Astrocyte of the cerebellum (primary cell): ENCODE measurements at regions not wholly inside any gene's neighbourhood (a gene's known extent, or its start where the extent isn't known, plus 50 kb on each side); places are given as distances from the start of the nearest gene placed in this dataset.
"Not testable (repeated sequence)": the region's sequence is repeated elsewhere in the genome, so short reads cannot be mapped to it uniquely, and the experiment has no call there.

Experiments
- DNase-seq: peaks from one replicate; pipeline ENCODE4 v3.0.0-alpha.2; 2011; ENCODE audit warnings: low read depth
- H3K4me3 ChIP-seq: 2 replicates; pipeline ENCODE4 v1.5.1; 2011; ENCODE audit warnings: mild to moderate bottlenecking, low read depth, low read length, moderate library complexity
- in situ Hi-C: cut with HindIII; loops from 2 replicates; pipeline ENCODE4 v1.10.0; 2017; ENCODE audit warnings: low sequenced_read_pairs
- TF ChIP-seq, protein P1 (sequence below): IDR thresholded peaks from 2 replicates; pipeline ENCODE4 v1.5.1; 2012; ENCODE audit warnings: low read length, low read depth, moderate library complexity, mild to moderate bottlenecking; ENCODE audit errors: missing control alignments

DNA sequence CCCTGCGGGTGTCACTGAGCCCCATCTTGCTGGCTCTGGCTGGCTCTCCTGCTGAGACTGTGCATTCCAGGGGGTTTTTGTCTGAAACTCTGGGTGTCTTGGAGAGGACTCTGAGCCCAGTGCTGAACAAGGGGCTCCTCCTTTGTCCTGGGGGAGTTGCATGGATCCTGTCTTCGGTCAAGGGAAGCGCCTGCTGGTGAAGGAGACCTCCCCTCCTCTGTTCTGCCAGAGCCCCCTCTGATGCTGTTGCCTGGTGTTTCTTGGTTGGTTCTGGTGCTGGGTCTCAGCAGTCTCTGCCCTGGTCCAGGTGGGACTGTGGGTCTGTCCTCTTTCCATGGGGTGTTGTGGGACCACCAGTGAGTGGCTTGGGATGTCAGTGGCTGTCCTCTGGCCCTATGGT, 380.9 kb downstream of the TMEM121 start:
- DNase-seq: no peak
- in situ Hi-C loops: no loop called here
- no peak overlapping the region for H3K4me3 ChIP-seq
- TF ChIP-seq, protein P1, sequence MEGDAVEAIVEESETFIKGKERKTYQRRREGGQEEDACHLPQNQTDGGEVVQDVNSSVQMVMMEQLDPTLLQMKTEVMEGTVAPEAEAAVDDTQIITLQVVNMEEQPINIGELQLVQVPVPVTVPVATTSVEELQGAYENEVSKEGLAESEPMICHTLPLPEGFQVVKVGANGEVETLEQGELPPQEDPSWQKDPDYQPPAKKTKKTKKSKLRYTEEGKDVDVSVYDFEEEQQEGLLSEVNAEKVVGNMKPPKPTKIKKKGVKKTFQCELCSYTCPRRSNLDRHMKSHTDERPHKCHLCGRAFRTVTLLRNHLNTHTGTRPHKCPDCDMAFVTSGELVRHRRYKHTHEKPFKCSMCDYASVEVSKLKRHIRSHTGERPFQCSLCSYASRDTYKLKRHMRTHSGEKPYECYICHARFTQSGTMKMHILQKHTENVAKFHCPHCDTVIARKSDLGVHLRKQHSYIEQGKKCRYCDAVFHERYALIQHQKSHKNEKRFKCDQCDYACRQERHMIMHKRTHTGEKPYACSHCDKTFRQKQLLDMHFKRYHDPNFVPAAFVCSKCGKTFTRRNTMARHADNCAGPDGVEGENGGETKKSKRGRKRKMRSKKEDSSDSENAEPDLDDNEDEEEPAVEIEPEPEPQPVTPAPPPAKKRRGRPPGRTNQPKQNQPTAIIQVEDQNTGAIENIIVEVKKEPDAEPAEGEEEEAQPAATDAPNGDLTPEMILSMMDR: no peak

DNA sequence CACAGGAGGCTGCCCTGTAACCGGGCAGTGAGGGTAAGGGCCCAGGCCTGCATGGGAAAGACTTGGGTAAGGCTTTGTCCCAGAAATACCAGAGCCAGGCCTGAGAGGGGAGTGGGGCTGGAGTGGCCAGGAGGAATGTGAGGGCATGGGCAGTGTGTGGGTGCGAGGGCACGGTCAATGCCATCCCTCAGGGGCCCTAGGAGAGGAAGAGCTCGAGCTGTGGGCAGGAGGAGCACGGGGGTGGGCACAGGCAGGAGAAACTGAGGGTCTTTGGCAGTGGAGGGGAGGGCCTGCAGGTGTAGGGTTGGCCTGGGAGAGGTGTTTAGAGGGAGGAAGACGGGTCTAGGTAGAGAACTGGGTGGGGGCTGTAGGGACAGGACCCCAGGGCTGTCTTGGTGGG, 381.6 kb downstream of the TMEM121 start:
- TF ChIP-seq, protein P1: no peak
- no peak overlapping the region for H3K4me3 ChIP-seq
- in situ Hi-C loops: no loop called here
- no peak for DNase-seq

DNA sequence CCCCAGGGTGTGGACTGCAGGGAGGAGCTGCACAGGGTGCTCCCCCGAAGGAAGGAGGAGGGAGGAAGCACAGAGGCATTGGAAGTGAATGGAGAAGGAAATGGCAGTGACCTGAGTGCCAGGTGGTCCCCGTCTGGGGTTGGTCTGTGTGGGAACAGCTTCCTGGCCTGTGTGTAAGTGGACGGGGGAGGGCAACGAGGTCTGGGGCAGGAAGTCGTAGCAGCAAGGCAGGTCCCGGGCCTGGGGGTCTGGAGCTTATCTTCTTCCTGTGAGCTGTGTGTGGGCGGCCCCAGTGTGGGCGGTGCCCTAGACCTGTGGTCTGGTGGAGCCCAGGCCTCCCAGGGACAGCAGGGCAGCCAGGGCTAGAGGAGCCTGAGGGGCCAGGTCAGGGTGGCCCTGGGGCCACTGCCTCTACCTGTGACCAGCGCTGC, 382.1 kb downstream of the TMEM121 start:
- TF ChIP-seq, protein P1: no peak
- in situ Hi-C loops: no loop called here
- H3K4me3 ChIP-seq: no peak overlapping the region
- no peak for DNase-seq

DNA sequence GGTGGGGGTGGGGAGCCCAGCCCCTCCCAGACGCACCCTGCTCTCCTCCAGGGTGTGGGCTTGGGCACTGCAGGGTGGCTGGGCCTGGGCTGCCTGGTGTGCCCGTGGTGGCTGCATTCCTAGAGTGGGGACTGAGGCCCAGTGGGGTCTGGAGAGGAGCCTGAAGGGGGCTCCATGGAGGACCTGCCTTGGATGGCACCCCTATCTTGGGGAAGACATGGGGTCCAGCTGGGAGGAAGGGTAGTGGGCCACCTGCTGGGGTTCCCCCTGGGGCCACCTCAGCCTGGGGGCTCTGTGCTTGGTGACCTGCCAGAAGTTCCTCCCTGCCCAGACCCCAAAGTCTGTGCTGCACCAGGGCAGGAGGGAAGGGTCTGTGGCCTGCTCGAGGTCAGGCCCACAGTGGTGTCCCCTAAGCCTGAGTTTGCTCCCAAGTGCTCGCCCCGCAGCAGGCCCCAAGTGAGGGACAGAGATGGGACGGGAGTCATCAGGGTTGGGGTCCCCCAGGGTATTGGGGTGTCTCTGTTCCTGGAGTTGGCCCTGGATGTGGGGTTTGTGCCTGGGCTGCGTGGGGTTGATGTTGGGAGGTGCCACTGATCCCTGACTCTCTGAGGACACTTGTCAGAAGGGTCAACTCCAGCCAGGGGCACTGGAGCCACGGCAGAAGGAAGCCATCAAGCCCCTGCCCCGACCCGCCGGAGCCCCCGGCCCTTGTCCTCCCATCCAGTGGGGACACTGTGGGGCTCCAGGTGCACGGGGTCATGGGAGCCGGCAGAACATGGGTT, 382.9 kb downstream of the TMEM121 start:
- TF ChIP-seq, protein P1: no peak
- no peak overlapping the region for H3K4me3 ChIP-seq
- DNase-seq: no peak
- in situ Hi-C loops: no loop called here

DNA sequence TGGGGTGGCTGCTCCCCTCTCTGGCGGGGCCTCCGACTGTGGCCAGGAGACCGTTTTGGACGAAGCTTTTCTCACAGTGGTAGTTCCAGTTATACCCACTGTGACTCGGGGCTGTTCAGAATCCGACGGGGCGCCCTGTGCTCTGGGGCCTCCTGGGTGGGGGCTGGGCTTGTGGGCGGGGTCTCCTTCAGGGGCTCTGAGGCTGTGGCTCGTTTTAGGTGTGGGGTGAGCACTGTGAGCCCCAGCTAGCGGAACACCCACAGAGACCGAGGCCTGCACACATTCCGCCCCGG, 383.4 kb downstream of the TMEM121 start:
- in situ Hi-C loops, H3K4me3 ChIP-seq, DNase-seq: not testable (repeated sequence)

DNA sequence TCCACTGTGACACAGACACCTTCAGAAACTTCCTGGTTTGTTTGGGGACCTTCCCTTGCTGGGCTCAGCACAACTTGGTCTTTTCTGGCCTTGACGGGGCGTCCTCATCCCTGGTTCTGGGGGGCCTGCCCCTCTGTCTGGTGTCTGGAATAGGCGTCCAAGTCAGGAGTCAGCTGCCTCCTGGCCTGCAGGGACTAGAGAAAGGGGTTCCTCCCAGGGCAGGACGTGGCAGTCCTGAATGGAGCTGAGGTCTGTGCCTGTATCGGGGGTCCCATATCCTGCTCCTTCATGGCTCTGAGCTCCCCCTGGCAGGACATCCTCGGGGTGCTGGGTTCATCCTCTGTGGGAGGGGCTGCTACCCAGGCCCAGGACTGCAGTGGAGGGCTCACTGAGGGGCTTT, 384.0 kb downstream of the TMEM121 start:
- no peak overlapping the region for H3K4me3 ChIP-seq
- in situ Hi-C loops: no loop called here
- TF ChIP-seq, protein P1: no peak
- DNase-seq: no peak

DNA sequence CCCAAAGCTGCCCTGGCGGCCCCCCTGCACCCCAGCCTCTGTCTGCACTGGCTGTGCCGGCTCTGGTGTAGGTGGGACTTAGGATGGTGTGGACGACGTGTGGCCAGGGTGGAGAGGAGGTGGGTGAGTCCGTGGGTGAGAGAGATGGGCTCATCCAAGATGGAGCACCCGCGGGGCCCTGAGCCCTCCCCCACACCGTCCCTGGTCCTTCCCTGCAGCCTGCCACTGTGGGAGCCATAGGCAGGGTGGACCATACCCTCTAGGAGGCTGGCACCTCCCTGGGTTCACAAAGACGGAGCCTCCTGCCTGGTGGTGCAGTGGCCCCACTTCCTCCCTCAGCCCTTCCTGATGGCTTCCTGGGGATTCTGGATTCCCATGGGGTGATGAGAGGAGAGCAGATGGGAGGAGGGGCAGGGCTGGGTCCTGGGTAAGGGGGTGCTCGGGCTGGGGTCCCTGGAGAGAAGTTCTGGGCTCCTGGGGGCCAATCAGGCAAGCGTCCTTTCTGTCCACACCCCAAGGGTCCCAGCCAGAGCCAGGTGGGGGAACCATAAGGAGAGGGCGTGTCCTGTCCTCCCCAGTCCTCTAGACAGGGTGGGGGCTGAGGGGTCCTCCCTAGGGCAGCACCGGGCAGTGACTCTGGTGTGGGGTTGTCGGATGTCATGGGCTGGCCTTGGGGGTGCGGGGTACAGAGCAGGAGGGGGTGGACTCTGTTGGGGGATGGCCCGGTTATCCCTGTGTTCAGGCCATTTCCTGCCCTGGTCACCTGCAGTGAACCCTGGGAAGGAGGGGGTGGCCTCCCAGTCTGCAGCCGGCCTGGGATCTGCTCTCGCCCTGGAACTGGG, 384.8 kb downstream of the TMEM121 start:
- in situ Hi-C loops: no loop called here
- no peak for DNase-seq
- no peak overlapping the region for H3K4me3 ChIP-seq
- TF ChIP-seq, protein P1: no peak

DNA sequence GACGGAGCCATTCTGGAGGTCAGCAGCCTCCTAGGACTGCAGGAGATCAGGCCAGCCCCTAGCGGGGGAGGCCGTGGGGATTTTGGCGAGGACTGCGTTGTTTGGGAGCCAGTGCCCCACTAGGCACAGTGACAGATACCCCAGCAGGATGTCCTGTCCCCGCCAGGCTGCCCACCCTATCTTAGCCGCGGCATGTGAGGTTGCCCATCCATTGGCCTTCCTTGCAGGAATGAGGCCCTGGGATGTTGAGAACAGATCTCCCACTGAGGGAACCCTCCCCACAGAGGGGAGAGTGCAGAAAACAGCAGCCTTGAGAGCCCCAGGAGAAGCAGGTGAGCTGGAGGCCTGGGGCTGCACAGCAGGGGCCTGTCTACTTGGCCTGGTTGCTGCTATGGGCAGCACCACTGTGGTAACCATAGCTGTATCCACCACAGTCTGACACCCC, 385.5 kb downstream of the TMEM121 start:
- in situ Hi-C loops, H3K4me3 ChIP-seq, DNase-seq: not testable (repeated sequence)
